ENCODE measurements at regions not wholly inside any gene's neighbourhood (a gene's known extent, or its start where the extent isn't known, plus 50 kb on each side); places are given as distances from the start of the nearest gene placed in this dataset.

GRCh38 chr7:131624536-131624935, 68.1 kb upstream of the PODXL start:
- H3K27me3 ChIP-seq (replicated peaks in 1 of 4; ENCODE audit: control extremely low read depth in 1 of 4, control insufficient read depth in 3 of 4, insufficient read depth in 4 of 4, low read length in 3 of 4): peaks cover 0 to 2% (median 0%) of the 10 kb centered on the region in 4 experiments
- H3K9me3 ChIP-seq (ENCODE audit: control extremely low read depth in 1 of 3, control insufficient read depth in 2 of 3, insufficient read depth in 1 of 3, low read length in 2 of 3): peaks cover 0 to 3% (median 0%) of the 10 kb centered on the region in 3 donors
- H3K9me3 Mint-ChIP-seq (ENCODE audit: insufficient read depth): no peaks in the 10 kb centered on the region
- peaks cover 17% of the 10 kb centered on the region for H3K27me3 Mint-ChIP-seq
- intact Hi-C loops (cut with micrococcal nuclease): no loop called here
- H3K27ac ChIP-seq (ENCODE audit: low read length in 2 of 2): no peak overlapping the region
- WGBS (ENCODE audit: insufficient coverage): 81% methylated on average over 4 of the region's 7 CpGs
- H3K36me3 ChIP-seq (replicated peaks in 1 of 2; ENCODE audit: control extremely low read depth in 1 of 2, control insufficient read depth in 1 of 2, extremely low read depth in 1 of 2, insufficient read depth in 2 of 2, low read length in 1 of 2): no peaks in the 10 kb centered on the region
- H3K4me3 Mint-ChIP-seq: no peak overlapping the region
- ATAC-seq (ENCODE audit: low read depth) (no peak), DNase-seq (no peak)
- no peak overlapping the region for H2AFZ ChIP-seq (ENCODE audit: insufficient read depth, low read depth, low read length, poor library complexity, severe bottlenecking)
- H3K4me1 Mint-ChIP-seq: no peaks in the 10 kb centered on the region
- TF ChIP-seq EZH2 (IDR thresholded peaks at IDR 0.05; ENCODE audit: borderline replicate concordance, insufficient read depth, low read depth, low read length, poor library complexity, severe bottlenecking): no peak
- no peak for TF ChIP-seq CTCF (IDR thresholded peaks at IDR 0.05)
- H3K9ac ChIP-seq (ENCODE audit: low read length): no peak overlapping the region
- ChIA-PET CTCF (interaction anchor here (0.9 kb wide), 1 partner anchor 80 kb away, joined by 4 read pairs; no protein-coding TSS in a partner anchor), POLR2A (no interaction called here)
- no peak overlapping the region for H3K4me3 ChIP-seq (ENCODE audit: control extremely low read depth in 1 of 5, extremely low read depth in 1 of 5, insufficient read depth in 1 of 5, low read depth in 2 of 5, low read length in 4 of 5)
- H3K27ac Mint-ChIP-seq: no peak overlapping the region
- H3K79me2 ChIP-seq (ENCODE audit: control insufficient read depth, insufficient read depth, low read length): no peaks in the 10 kb centered on the region
- H3K4me1 ChIP-seq (ENCODE audit: control insufficient read depth in 2 of 2, insufficient read depth in 2 of 2, low read length in 2 of 2): no peaks in the 10 kb centered on the region
- no peaks in the 10 kb centered on the region for H4K20me1 ChIP-seq (ENCODE audit: control insufficient read depth, insufficient read depth, low read length, poor library complexity, severe bottlenecking)
- no peak overlapping the region for H3K4me2 ChIP-seq (replicated peaks; ENCODE audit: low read depth, low read length, poor library complexity, severe bottlenecking)

GRCh38 chr7:131623154-131623553, 66.7 kb upstream of the PODXL start:
- intact Hi-C loops (cut with micrococcal nuclease): no loop called here
- no peak for TF ChIP-seq CTCF (IDR thresholded peaks at IDR 0.05)
- TF ChIP-seq EZH2 (IDR thresholded peaks at IDR 0.05; ENCODE audit: borderline replicate concordance, insufficient read depth, low read depth, low read length, poor library complexity, severe bottlenecking): no peak
- ATAC-seq (ENCODE audit: low read depth) (no peak), DNase-seq (no peak)
- H3K9me3 ChIP-seq (ENCODE audit: control extremely low read depth in 1 of 3, control insufficient read depth in 2 of 3, insufficient read depth in 1 of 3, low read length in 2 of 3): peaks cover 0 to 3% (median 0%) of the 10 kb centered on the region in 3 donors
- no peak overlapping the region for H3K27ac ChIP-seq (ENCODE audit: low read length in 2 of 2)
- no peak overlapping the region for H3K27ac Mint-ChIP-seq
- ChIA-PET CTCF (no interaction called here), POLR2A (no interaction called here)
- peaks cover 14% of the 10 kb centered on the region for H3K27me3 Mint-ChIP-seq
- H3K4me1 Mint-ChIP-seq: no peaks in the 10 kb centered on the region
- WGBS (ENCODE audit: insufficient coverage): 39% methylated on average over 8 of the region's 10 CpGs
- peaks cover 0 to 2% (median 0%) of the 10 kb centered on the region in 4 experiments for H3K27me3 ChIP-seq (replicated peaks in 1 of 4; ENCODE audit: control extremely low read depth in 1 of 4, control insufficient read depth in 3 of 4, insufficient read depth in 4 of 4, low read length in 3 of 4)
- no peaks in the 10 kb centered on the region for H3K79me2 ChIP-seq (ENCODE audit: control insufficient read depth, insufficient read depth, low read length)
- H2AFZ ChIP-seq (ENCODE audit: insufficient read depth, low read depth, low read length, poor library complexity, severe bottlenecking): no peak overlapping the region
- no peaks in the 10 kb centered on the region for H4K20me1 ChIP-seq (ENCODE audit: control insufficient read depth, insufficient read depth, low read length, poor library complexity, severe bottlenecking)
- no peaks in the 10 kb centered on the region for H3K9me3 Mint-ChIP-seq (ENCODE audit: insufficient read depth)
- no peaks in the 10 kb centered on the region for H3K4me1 ChIP-seq (ENCODE audit: control insufficient read depth in 2 of 2, insufficient read depth in 2 of 2, low read length in 2 of 2)
- H3K4me3 Mint-ChIP-seq: no peak overlapping the region
- no peak overlapping the region for H3K4me2 ChIP-seq (replicated peaks; ENCODE audit: low read depth, low read length, poor library complexity, severe bottlenecking)
- H3K36me3 ChIP-seq (replicated peaks in 1 of 2; ENCODE audit: control extremely low read depth in 1 of 2, control insufficient read depth in 1 of 2, extremely low read depth in 1 of 2, insufficient read depth in 2 of 2, low read length in 1 of 2): no peaks in the 10 kb centered on the region
- H3K9ac ChIP-seq (ENCODE audit: low read length): no peak overlapping the region
- no peak overlapping the region for H3K4me3 ChIP-seq (ENCODE audit: control extremely low read depth in 1 of 5, extremely low read depth in 1 of 5, insufficient read depth in 1 of 5, low read depth in 2 of 5, low read length in 4 of 5)
